Stomach (tissue), 8 donors: ENCODE measurements at regions not wholly inside any gene's neighbourhood (a gene's known extent, or its start where the extent isn't known, plus 50 kb on each side); places are given as distances from the start of the nearest gene placed in this dataset.
"Not testable (repeated sequence)": the region's sequence is repeated elsewhere in the genome, so short reads cannot be mapped to it uniquely, and the experiment has no call there.

Source experiments
- DNase-seq, 2 donors: peaks; one replicate each; pipeline versions ENCODE4 v3.0.0 to v3.0.0-alpha.2; 2013 to 2019
- H3K27ac ChIP-seq, 5 donors: fragments of 200-600 bp in 4 of 5; sonication (generic) in 4 of 5; one replicate each; pipeline ENCODE4 v1.5.1; 2013 to 2019; ENCODE audit warnings: mild to moderate bottlenecking in 1 of 5, moderate library complexity in 1 of 5
- H3K27me3 ChIP-seq, 3 donors: fragments of 200-600 bp; sonication (generic); one replicate each; pipeline ENCODE4 v1.5.1; 2017 to 2019; ENCODE audit warnings: mixed run types in 1 of 3
- H3K36me3 ChIP-seq, 4 donors: fragments of 200-600 bp; sonication (generic); 1 replicate in 3 of 4; 2 replicates in 1 of 4; pipeline ENCODE4 v1.5.1; 2016 to 2019
- H3K4me1 ChIP-seq, 4 donors: fragments of 200-600 bp; sonication (generic); one replicate each; pipeline ENCODE4 v1.5.1; 2016 to 2019
- H3K4me3 ChIP-seq, 4 donors: fragments of 200-600 bp; sonication (generic) in 3 of 4; one replicate each; pipeline ENCODE4 v1.5.1; 2016 to 2019; ENCODE audit warnings: mild to moderate bottlenecking in 1 of 4
- H3K9me3 ChIP-seq, 4 donors: fragments of 200-600 bp; sonication (generic); one replicate each; pipeline ENCODE4 v1.5.1; 2016 to 2019
- CTCF ChIP-seq, 7 experiments: fragments of 450-650 bp in 4 of 7; fragments of 200-600 bp in 3 of 7; sonication (generic) in 3 of 7; IDR thresholded peaks; one replicate each; pipeline ENCODE4 v1.5.1; 2016 to 2019; ENCODE audit warnings: antibody characterized with exemption in 7 of 7, control low read depth in 2 of 7, mild to moderate bottlenecking in 1 of 7
- WGBS, 5 donors: extraction: QIAGEN DNeasy Blood & Tissue Kit in 3 of 5; methylation state at CpG; one replicate each; pipeline versions ENCODE4 v1.1.5 to v1.1.7; 2013 to 2018; 5-methylcytosine and 5-hydroxymethylcytosine counted together
- intact Hi-C: fragments of 100-400 bp; cut with DNase I; formaldehyde crosslinking; loops from one replicate; pipeline ENCODE4 v1.15.1; 2023; ENCODE audit warnings: low total_unique reads
- donor health status: healthy with polysubstance abuse.
- donor health status: Bipolar disorder and iron deficiency.
- donor health status: healthy.

DNA sequence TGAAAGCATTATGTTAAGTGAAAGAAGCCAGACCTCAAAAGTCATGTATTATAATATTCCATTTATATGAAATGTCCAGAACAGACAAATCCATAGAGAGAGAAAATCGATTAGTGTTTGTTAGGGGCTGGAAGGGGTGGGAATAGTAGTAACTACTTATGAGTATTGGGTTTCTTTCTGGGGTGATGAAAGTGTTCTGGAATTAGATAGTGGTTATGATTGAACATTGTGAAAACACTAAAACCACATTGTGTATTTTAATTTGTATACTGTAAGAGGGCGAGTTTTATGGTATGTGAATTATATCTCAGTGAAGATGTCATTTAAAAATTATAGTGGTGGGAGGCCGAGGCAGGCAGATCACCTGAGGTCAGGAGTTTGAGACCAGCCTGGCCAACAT lies 52.0 kb upstream of the KIF13A start:
- DNase-seq: no peak
- no peaks in the 10 kb centered on the region for H3K9me3 ChIP-seq
- no peak overlapping the region for H3K27ac ChIP-seq
- no peaks in the 10 kb centered on the region for H3K27me3 ChIP-seq
- no peak for TF ChIP-seq CTCF (IDR thresholded peaks at IDR 0.05)
- intact Hi-C loops: no loop called here
- WGBS, 5 donors: 81 to 92% (median 86%) methylated on average over 3 of the region's 3 CpGs
- no peaks in the 10 kb centered on the region for H3K36me3 ChIP-seq
- H3K4me3 ChIP-seq: no peak overlapping the region
- H3K4me1 ChIP-seq: peaks cover 5 to 11% (median 9%) of the 10 kb centered on the region in 4 donors

GRCh38 chr6:18038235-18038634 lies 50.8 kb upstream of the KIF13A start:
- H3K4me3 ChIP-seq, intact Hi-C loops, H3K27ac ChIP-seq, H3K36me3 ChIP-seq, H3K9me3 ChIP-seq, DNase-seq, H3K27me3 ChIP-seq: not testable (repeated sequence)
- 85 to 90% (median 85%) methylated on average over 1 of the region's 1 CpG for WGBS, 5 donors
- peaks cover 5 to 11% (median 9%) of the 10 kb centered on the region in 4 donors for H3K4me1 ChIP-seq
